ENCODE measurements at regions not wholly inside any gene's neighbourhood (a gene's known extent, or its start where the extent isn't known, plus 50 kb on each side); places are given as distances from the start of the nearest gene placed in this dataset.

- TF ChIP-seq CTCF (IDR thresholded peaks at IDR 0.05), result no peak
- no peak for TF ChIP-seq POLR2AphosphoS5 (IDR thresholded peaks at IDR 0.05)
Observed at GRCh38 chr3:178916223-178916622, 155.4 kb downstream of the ZMAT3 start.
